Type B pancreatic cell (in vitro differentiated cells): ENCODE measurements at regions not wholly inside any gene's neighbourhood (a gene's known extent, or its start where the extent isn't known, plus 50 kb on each side); places are given as distances from the start of the nearest gene placed in this dataset.

Source experiments
- DNase-seq: peaks from one replicate; pipeline ENCODE4 v3.0.0; 2021; ENCODE audit warnings: mixed read lengths; ENCODE audit not compliant: unreplicated experiment; ENCODE audit errors: extremely low spot score
- H3K27ac Mint-ChIP-seq: 2 replicates; pipeline ENCODE4 v1.8.0; 2021; ENCODE audit warnings: mild to moderate bottlenecking, mixed read lengths
- H3K27me3 Mint-ChIP-seq: 2 replicates; pipeline ENCODE4 v1.8.0; 2021; ENCODE audit warnings: mixed read lengths
- H3K36me3 Mint-ChIP-seq: 2 replicates; pipeline ENCODE4 v1.8.0; 2021; ENCODE audit warnings: mixed read lengths
- H3K4me1 Mint-ChIP-seq: one replicate; pipeline ENCODE4 v1.8.0; 2021; ENCODE audit warnings: mixed read lengths; ENCODE audit not compliant: unreplicated experiment
- H3K4me3 Mint-ChIP-seq: 2 replicates; pipeline ENCODE4 v1.8.0; 2021; ENCODE audit warnings: mild to moderate bottlenecking, mixed read lengths
- H3K9me3 Mint-ChIP-seq: 2 replicates; pipeline ENCODE4 v1.8.0; 2021; ENCODE audit warnings: mixed read lengths
- CTCF ChIP-seq: fragments of 200-600 bp; sonication (generic); conservative IDR thresholded peaks from 2 replicates; pipeline ENCODE4 v1.5.0; 2021; ENCODE audit warnings: antibody characterized with exemption, mild to moderate bottlenecking

GRCh38 chr1:18540136-18540765 lies 59.5 kb downstream of the KLHDC7A start:
- no peaks in the 10 kb centered on the region for H3K36me3 Mint-ChIP-seq
- H3K4me3 Mint-ChIP-seq, result no peak overlapping the region
- DNase-seq, result peak; percentile 31
- H3K9me3 Mint-ChIP-seq, result peaks cover 7% of the 10 kb centered on the region
- peaks cover 69% of the 10 kb centered on the region for H3K27me3 Mint-ChIP-seq
- TF ChIP-seq CTCF, result no peak
- peaks cover 6% of the 10 kb centered on the region for H3K4me1 Mint-ChIP-seq
- H3K27ac Mint-ChIP-seq, result no peak overlapping the region

GRCh38 chr1:18541046-18541795 lies 60.5 kb downstream of the KLHDC7A start:
- Mint-ChIP-seq H3K36me3 (no peaks in the 10 kb centered on the region), H3K27me3 (peaks cover 69% of the 10 kb centered on the region), H3K27ac (no peak overlapping the region), H3K4me3 (no peak overlapping the region), H3K4me1 (peaks cover 6% of the 10 kb centered on the region), H3K9me3 (peaks cover 7% of the 10 kb centered on the region)
- TF ChIP-seq CTCF, result no peak
- peak; percentile 20 for DNase-seq

- no peak overlapping the region for H3K27ac Mint-ChIP-seq
- peaks cover 70% of the 10 kb centered on the region for H3K27me3 Mint-ChIP-seq
- H3K9me3 Mint-ChIP-seq, result peaks cover 7% of the 10 kb centered on the region
- peaks cover 6% of the 10 kb centered on the region for H3K4me1 Mint-ChIP-seq
- DNase-seq, result no peak
- TF ChIP-seq CTCF, result no peak
- H3K36me3 Mint-ChIP-seq, result no peaks in the 10 kb centered on the region
- H3K4me3 Mint-ChIP-seq, result peak overlapping the region; percentile 33
Observed at GRCh38 chr1:18542351-18542750, 61.6 kb downstream of the KLHDC7A start.

GRCh38 chr1:18546026-18546425 lies 65.3 kb downstream of the KLHDC7A start:
- Mint-ChIP-seq H3K27ac (peak overlapping the region; percentile 29), H3K4me1 (peaks cover 6% of the 10 kb centered on the region), H3K36me3 (no peaks in the 10 kb centered on the region), H3K9me3 (peaks cover 7% of the 10 kb centered on the region), H3K27me3 (peaks cover 62% of the 10 kb centered on the region), H3K4me3 (no peak overlapping the region)
- TF ChIP-seq CTCF, result no peak
- no peak for DNase-seq

GRCh38 chr1:18547460-18547859 lies 66.7 kb downstream of the KLHDC7A start:
- no peak for DNase-seq
- Mint-ChIP-seq H3K4me1 (peaks cover 2% of the 10 kb centered on the region), H3K27me3 (peaks cover 58% of the 10 kb centered on the region), H3K4me3 (no peak overlapping the region), H3K36me3 (no peaks in the 10 kb centered on the region), H3K27ac (no peak overlapping the region), H3K9me3 (peaks cover 7% of the 10 kb centered on the region)
- no peak for TF ChIP-seq CTCF
